NCI-H69 (cell line): ENCODE measurements at regions not wholly inside any gene's neighbourhood (a gene's known extent, or its start where the extent isn't known, plus 50 kb on each side); places are given as distances from the start of the nearest gene placed in this dataset.
A peak's percentile ranks its signal among the peaks of the same experiment; 100 is the strongest.

Experiments
- DNase-seq: peaks from one replicate; lab custom pipeline; 2025; lab: John Stamatoyannopoulos, UW

GRCh38 chr17:73929860-73930430 lies 273.5 kb upstream of the RPL38 start:
- no peak for DNase-seq

GRCh38 chr17:73932216-73932749 lies 271.2 kb upstream of the RPL38 start:
- no peak for DNase-seq

- DNase-seq: no peak
Measured at GRCh38 chr17:73933164-73933766, 270.2 kb upstream of the RPL38 start.

GRCh38 chr17:73933871-73934270 lies 269.6 kb upstream of the RPL38 start:
- DNase-seq: no peak

- DNase-seq: no peak
Measured at GRCh38 chr17:73934696-73935095, 268.8 kb upstream of the RPL38 start.

GRCh38 chr17:73936908-73937627 lies 266.4 kb upstream of the RPL38 start:
- DNase-seq: peak; percentile 48

- DNase-seq: no peak
Measured at GRCh38 chr17:73938706-73939105, 264.8 kb upstream of the RPL38 start.

GRCh38 chr17:73939806-73940205 lies 263.7 kb upstream of the RPL38 start:
- no peak for DNase-seq

- DNase-seq: no peak
Measured at GRCh38 chr17:73940511-73940910, 263.0 kb upstream of the RPL38 start.

GRCh38 chr17:73941919-73942530 lies 261.5 kb upstream of the RPL38 start:
- no peak for DNase-seq

GRCh38 chr17:73942703-73943415 lies 260.6 kb upstream of the RPL38 start:
- no peak for DNase-seq

GRCh38 chr17:73943416-73944110 lies 259.9 kb upstream of the RPL38 start:
- DNase-seq: no peak

GRCh38 chr17:73944366-73944765 lies 259.1 kb upstream of the RPL38 start:
- DNase-seq: no peak

- no peak for DNase-seq
Measured at GRCh38 chr17:73947281-73947965, 256.1 kb upstream of the RPL38 start.

GRCh38 chr17:73947966-73948355 lies 255.5 kb upstream of the RPL38 start:
- DNase-seq: peak; percentile 22

- no peak for DNase-seq
Measured at GRCh38 chr17:73949903-73950592, 253.4 kb upstream of the RPL38 start.

- no peak for DNase-seq
Measured at GRCh38 chr17:73950593-73950914, 252.9 kb upstream of the RPL38 start.

- DNase-seq: no peak
Measured at GRCh38 chr17:73952082-73952479, 251.4 kb upstream of the RPL38 start.

GRCh38 chr17:73952480-73953205 lies 250.8 kb upstream of the RPL38 start:
- peak; percentile 39 for DNase-seq
